Fibroblast of skin of scalp (primary cell): ENCODE measurements at regions not wholly inside any gene's neighbourhood (a gene's known extent, or its start where the extent isn't known, plus 50 kb on each side); places are given as distances from the start of the nearest gene placed in this dataset.

Experiments
- DNase-seq: peaks from one replicate; pipeline ENCODE4 v3.0.0-alpha.2; 2013

DNA sequence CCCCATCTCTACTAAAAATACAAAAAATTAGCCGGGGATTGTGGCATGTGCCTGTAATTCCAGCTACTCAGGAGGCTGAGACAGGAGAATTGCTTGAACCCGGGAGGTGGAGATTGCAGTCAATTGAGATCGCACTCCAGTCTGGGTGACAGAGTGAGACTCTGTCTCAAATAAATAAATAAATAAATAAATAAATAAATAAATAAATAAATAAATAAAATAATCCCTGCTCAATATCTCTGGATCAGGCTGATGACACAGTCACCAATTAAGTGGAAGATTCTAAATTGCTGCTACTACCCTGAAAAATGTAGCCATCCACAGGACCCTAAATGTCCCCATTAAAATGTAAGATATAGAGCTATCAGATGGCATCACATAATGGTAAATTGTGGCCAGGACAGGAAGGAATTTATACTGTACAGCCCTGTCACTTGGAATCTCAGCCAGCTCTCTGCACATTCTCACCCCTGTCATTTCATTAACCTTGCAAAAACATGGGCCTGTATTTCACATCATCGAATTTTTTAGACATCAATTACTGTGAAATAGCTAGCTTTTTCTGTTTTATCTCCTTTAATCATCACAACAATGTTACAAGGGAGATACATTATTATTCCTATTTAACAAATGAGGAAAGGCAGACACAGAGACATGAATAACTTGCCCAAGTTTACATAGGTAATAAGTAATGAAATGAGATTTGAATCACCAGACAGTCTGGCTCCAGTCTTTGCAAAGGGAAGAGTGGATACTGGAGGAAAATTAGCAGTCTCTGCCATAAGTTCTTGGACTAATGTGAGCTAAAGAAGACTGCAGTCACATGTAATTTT lies 56.7 kb upstream of the NTPCR start:
- DNase-seq = no peak

DNA sequence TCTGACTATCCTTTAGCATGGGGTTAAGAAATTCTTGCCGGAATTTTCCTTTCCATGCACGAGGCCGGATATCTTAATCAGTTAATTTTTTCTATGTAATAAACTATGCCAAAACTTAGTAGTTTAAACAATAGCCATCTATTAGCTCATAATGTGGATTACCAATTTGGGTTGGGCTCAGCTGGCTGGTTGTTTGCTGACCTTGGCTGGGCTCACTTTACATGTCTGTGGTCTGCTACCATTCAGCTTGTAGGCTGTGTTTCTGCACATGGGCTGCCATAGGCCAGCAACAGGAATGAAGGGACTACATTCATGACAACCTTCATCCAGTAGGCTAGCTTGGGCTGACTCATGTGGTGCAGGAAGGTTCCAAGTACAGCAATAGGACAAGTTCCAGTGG lies 56.0 kb upstream of the NTPCR start:
- no peak for DNase-seq

DNA sequence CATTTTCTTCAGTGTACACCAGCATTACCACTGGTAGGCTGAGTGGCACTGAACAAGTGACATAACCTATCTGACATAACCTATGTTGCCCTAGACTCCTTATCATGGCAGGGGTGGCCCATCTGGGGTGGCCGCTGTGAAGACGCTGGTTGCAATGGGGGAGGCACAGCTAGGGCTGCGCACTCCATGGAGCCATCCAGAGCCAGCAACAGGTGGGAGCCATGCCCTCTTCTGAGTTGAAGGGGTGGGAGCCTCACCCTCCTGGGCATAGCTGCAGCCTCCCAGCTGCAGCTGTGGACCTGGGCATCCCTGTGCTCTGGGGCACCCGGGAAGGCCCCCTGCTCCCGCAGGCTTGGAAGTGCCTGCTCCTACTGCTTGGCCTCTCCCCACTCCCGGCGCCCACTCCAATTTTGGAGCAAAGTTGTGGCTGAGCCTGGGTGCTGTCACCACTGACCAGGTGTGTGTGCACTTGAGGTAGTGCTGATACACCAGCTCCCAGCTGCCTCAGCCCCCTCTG lies 52.4 kb upstream of the NTPCR start:
- no peak for DNase-seq

DNA sequence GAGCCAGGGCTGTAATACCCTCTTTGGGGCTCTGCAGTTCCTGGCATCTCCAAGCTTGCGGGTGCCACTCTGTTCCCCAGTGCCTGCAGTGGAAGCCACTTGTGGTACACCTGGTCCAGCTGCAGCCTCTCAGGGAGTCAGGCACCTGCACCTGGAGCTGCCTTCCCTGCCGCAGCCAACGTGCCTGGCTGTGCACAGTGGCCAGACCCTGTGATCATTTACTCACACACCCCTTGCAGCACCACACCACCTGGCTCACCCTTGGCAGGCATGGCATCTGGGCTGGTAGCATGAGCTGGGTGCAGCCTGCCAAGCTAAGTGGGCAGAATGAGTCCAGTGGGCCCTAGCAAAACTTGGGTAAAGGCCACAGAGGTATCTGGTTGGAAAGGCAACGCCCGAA lies 51.1 kb upstream of the NTPCR start:
- no peak for DNase-seq

GRCh38 chr1:232899839-232900238 lies 50.6 kb upstream of the NTPCR start:
- DNase-seq = no peak
